Astrocyte (in vitro differentiated cells and primary cell): ENCODE measurements at regions not wholly inside any gene's neighbourhood (a gene's known extent, or its start where the extent isn't known, plus 50 kb on each side); places are given as distances from the start of the nearest gene placed in this dataset.

ENCODE experiments used
- EZH2 ChIP-seq: IDR thresholded peaks from 2 replicates; pipeline ENCODE4 v1.6.1; 2012; ENCODE audit warnings: mild to moderate bottlenecking, low read length, inconsistent platforms; ENCODE audit not compliant: insufficient read depth
- TF ChIP-seq, protein P1 (sequence below): IDR thresholded peaks from 2 replicates; pipeline ENCODE4 v1.5.1; 2011; ENCODE audit warnings: low read depth, mild to moderate bottlenecking, inconsistent platforms, low read length, moderate library complexity; ENCODE audit not compliant: insufficient read depth

DNA sequence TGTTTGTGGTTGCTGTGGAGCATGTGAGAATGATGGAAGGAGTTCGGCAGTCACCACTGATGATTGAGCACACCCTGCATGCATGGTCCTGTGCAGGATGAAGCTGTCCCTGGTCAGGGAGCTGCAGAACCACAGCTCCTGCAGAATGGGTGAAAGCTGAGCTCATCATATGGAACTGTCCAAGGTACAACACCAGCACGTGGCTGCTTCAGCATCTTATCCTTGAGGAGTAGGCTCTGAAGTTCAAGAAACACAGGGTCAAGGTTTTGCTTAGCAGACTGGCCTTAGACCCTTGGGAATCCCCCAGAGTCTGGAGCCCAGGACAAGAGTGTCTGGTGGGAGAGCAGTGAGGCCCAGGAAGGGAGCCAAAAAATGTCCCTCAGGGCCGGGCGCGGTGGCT, 182.4 kb upstream of the LARGE1 start:
- TF ChIP-seq, protein P1, sequence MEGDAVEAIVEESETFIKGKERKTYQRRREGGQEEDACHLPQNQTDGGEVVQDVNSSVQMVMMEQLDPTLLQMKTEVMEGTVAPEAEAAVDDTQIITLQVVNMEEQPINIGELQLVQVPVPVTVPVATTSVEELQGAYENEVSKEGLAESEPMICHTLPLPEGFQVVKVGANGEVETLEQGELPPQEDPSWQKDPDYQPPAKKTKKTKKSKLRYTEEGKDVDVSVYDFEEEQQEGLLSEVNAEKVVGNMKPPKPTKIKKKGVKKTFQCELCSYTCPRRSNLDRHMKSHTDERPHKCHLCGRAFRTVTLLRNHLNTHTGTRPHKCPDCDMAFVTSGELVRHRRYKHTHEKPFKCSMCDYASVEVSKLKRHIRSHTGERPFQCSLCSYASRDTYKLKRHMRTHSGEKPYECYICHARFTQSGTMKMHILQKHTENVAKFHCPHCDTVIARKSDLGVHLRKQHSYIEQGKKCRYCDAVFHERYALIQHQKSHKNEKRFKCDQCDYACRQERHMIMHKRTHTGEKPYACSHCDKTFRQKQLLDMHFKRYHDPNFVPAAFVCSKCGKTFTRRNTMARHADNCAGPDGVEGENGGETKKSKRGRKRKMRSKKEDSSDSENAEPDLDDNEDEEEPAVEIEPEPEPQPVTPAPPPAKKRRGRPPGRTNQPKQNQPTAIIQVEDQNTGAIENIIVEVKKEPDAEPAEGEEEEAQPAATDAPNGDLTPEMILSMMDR, result no peak
- TF ChIP-seq EZH2, result no peak
